ENCODE measurements at regions not wholly inside any gene's neighbourhood (a gene's known extent, or its start where the extent isn't known, plus 50 kb on each side); places are given as distances from the start of the nearest gene placed in this dataset.

DNA sequence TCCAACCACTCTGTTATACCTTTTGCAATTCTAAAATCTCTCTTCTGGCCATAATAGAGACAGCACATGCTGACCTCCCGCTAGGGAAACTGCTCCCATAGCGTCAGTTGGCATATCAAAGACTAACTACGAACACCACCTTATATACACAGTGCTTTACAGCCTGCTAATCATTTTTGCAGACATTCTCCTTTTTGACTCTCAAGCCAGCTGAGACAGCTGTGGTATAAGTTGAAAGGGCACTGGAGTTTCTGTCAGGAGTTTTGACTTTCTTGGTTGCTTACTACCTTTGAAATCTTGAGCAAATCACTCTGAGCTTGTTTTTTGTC, 160.2 kb upstream of the TBCA start:
- intact Hi-C loops (cut with DNase I): no loop called here

DNA sequence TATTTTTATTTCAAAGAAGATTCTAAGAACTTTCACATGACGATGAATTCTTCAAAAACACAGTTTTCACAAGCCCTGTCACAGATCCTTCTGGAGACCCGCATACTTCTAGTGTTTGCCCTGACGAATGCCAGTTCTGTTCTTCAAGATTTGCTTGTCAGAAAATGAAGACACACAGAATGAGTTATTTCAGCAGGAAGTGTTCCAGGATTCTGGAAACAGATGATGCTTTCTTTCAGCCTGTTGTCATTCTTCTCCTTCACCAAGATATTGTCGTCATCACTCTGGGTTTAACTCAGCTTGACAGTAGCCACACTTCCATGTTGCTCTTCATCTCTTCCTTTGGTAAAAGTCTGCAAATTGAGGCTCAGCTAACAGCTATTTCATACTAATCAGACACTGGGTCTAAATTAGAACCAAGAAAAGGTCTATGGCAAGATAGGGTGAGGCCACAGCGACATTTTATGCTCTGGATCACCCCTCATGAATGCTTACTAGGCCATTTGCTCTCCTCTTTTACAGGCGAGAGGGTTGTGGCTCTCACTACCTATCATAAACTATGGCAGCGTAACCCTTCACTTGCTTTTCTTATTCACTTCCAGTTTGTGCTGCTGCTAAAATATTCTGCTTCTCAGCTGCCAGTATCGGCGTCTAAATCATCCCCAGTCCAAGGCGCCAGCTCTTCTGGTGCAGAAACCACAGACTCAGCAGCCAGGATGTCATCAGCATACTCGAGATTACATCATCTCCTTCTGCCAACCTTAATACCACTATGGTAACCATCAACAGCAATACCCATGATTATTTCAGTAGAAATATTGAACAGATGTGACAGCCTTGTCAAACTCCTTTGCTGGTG, 159.6 kb upstream of the TBCA start:
- no peaks in the 10 kb centered on the region for H3K4me1 ChIP-seq (ENCODE audit: control insufficient read depth in 1 of 2, insufficient read depth in 2 of 2, low read length in 2 of 2)
- H3K9me3 ChIP-seq (ENCODE audit: control insufficient read depth, low read length): no peaks in the 10 kb centered on the region
- no peak overlapping the region for H3K27ac ChIP-seq (ENCODE audit: low read depth in 1 of 2, low read length in 2 of 2)
- DNase-seq: no peak
- 64 to 70% methylated on average over 11 of the region's 11 CpGs for WGBS, 2 donors
- H3K27me3 ChIP-seq (ENCODE audit: control insufficient read depth in 1 of 2, insufficient read depth in 2 of 2, low read length in 1 of 2): no peaks in the 10 kb centered on the region
- no peaks in the 10 kb centered on the region for H3K36me3 ChIP-seq (ENCODE audit: control insufficient read depth in 1 of 2, insufficient read depth in 2 of 2, low read length in 1 of 2)
- ATAC-seq (ENCODE audit: low FRiP score): no peak
- intact Hi-C loops (cut with DNase I): no loop called here
- no peak overlapping the region for H3K4me3 ChIP-seq (ENCODE audit: low read length in 2 of 2)

More for the DNA sequence above, 160.2 kb upstream of the TBCA start:
- 81 to 84% methylated on average over 3 of the region's 3 CpGs for WGBS, 2 donors
- Histone ChIP-seq H3K4me1 (ENCODE audit: control insufficient read depth in 1 of 2, insufficient read depth in 2 of 2, low read length in 2 of 2) (no peaks in the 10 kb centered on the region), H3K27me3 (ENCODE audit: control insufficient read depth in 1 of 2, insufficient read depth in 2 of 2, low read length in 1 of 2) (no peaks in the 10 kb centered on the region), H3K36me3 (ENCODE audit: control insufficient read depth in 1 of 2, insufficient read depth in 2 of 2, low read length in 1 of 2) (no peaks in the 10 kb centered on the region), H3K9me3 (ENCODE audit: control insufficient read depth, low read length) (no peaks in the 10 kb centered on the region), H3K4me3 (ENCODE audit: low read length in 2 of 2) (no peak overlapping the region), H3K27ac (ENCODE audit: low read depth in 1 of 2, low read length in 2 of 2) (no peak overlapping the region)
- no peak for DNase-seq
- no peak for ATAC-seq (ENCODE audit: low FRiP score)

DNA sequence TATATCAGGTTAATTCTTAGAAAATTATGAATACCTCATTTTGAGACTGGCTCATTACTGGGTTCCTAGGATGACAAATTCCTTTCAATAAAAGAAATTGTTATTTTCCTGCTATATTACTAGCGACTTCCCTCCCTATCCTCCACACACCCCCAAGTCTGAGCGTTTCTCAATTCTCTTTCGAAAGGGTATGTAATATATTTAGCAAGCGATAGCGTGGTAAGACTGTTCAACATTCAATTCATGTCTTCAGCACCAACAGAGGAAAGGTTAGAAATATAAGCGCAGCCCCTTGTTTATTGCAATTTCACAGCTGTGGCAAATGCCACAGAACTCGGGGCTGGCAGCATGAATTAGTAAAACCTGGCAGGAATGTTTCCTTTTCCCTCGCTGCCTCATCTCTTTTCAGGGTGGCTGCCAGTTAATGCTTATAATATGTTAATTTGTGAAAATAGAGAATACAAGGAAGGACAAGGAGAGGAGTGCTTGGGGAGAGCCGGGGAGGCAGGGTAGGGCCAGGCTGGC, 152.7 kb upstream of the TBCA start:
- WGBS, 2 donors: 76 to 77% methylated on average over 9 of the region's 9 CpGs
- ATAC-seq (ENCODE audit: low FRiP score) (no peak), DNase-seq (no peak)
- no peak overlapping the region for H3K4me3 ChIP-seq (ENCODE audit: low read length in 2 of 2)
- no peaks in the 10 kb centered on the region for H3K27me3 ChIP-seq (ENCODE audit: control insufficient read depth in 1 of 2, insufficient read depth in 2 of 2, low read length in 1 of 2)
- no peaks in the 10 kb centered on the region for H3K4me1 ChIP-seq (ENCODE audit: control insufficient read depth in 1 of 2, insufficient read depth in 2 of 2, low read length in 2 of 2)
- intact Hi-C loops (cut with DNase I): no loop called here
- no peak overlapping the region for H3K27ac ChIP-seq (ENCODE audit: low read depth in 1 of 2, low read length in 2 of 2)
- no peaks in the 10 kb centered on the region for H3K9me3 ChIP-seq (ENCODE audit: control insufficient read depth, low read length)
- no peaks in the 10 kb centered on the region for H3K36me3 ChIP-seq (ENCODE audit: control insufficient read depth in 1 of 2, insufficient read depth in 2 of 2, low read length in 1 of 2)

DNA sequence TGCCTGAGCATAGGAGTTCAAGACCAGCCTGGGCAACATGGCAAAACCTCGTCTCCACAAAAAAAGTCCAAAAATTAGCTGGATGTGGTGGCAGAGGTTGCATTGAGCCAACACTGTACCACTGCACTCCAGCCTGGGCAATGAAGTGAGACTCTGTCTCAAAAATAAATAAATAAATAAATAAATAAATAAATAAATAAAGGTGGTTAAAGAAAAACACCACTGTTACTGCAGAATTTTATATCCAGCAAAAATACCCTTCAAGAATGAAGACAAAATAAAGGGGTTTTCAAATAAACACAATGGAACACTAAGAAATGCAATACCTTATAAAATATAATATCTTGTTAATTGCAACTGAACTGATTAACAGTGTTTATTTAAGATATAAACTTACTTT, 150.2 kb upstream of the TBCA start:
- Histone ChIP-seq H3K36me3 (ENCODE audit: control insufficient read depth in 1 of 2, insufficient read depth in 2 of 2, low read length in 1 of 2) (no peaks in the 10 kb centered on the region), H3K27me3 (ENCODE audit: control insufficient read depth in 1 of 2, insufficient read depth in 2 of 2, low read length in 1 of 2) (no peaks in the 10 kb centered on the region), H3K4me3 (ENCODE audit: low read length in 2 of 2) (no peak overlapping the region), H3K9me3 (ENCODE audit: control insufficient read depth, low read length) (no peaks in the 10 kb centered on the region), H3K27ac (ENCODE audit: low read depth in 1 of 2, low read length in 2 of 2) (no peak overlapping the region), H3K4me1 (ENCODE audit: control insufficient read depth in 1 of 2, insufficient read depth in 2 of 2, low read length in 2 of 2) (no peaks in the 10 kb centered on the region)
- DNase-seq (no peak), ATAC-seq (ENCODE audit: low FRiP score) (no peak)
- intact Hi-C loops (cut with DNase I): no loop called here
- WGBS, 2 donors: 54 to 86% methylated on average over 1 of the region's 1 CpG

DNA sequence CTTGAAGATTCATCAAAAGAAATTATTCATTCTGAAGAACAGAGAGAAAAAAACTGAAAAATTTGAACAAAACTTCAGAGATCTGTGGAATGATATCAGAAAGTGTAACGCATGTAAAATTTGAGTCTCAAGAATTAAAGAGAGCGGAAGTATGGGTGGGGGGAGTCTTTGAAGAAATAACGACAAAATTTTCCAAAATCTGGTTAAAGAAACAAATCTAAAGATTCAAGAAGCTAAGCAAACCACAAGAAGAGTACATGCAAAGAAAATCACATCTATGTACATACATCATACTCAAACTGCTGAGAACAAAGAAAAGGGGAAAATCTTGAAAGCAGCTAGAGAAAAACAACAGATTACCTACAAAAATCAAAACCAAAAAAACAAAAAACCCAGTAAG, 149.4 kb upstream of the TBCA start:
- Histone ChIP-seq H3K4me1 (ENCODE audit: control insufficient read depth in 1 of 2, insufficient read depth in 2 of 2, low read length in 2 of 2) (no peaks in the 10 kb centered on the region), H3K27ac (ENCODE audit: low read depth in 1 of 2, low read length in 2 of 2) (no peak overlapping the region), H3K4me3 (ENCODE audit: low read length in 2 of 2) (no peak overlapping the region), H3K9me3 (ENCODE audit: control insufficient read depth, low read length) (no peaks in the 10 kb centered on the region), H3K27me3 (ENCODE audit: control insufficient read depth in 1 of 2, insufficient read depth in 2 of 2, low read length in 1 of 2) (no peaks in the 10 kb centered on the region), H3K36me3 (ENCODE audit: control insufficient read depth in 1 of 2, insufficient read depth in 2 of 2, low read length in 1 of 2) (no peaks in the 10 kb centered on the region)
- intact Hi-C loops (cut with DNase I): no loop called here
- ATAC-seq (ENCODE audit: low FRiP score) (no peak), DNase-seq (no peak)
- 94 to 95% methylated on average over 3 of the region's 3 CpGs for WGBS, 2 donors

DNA sequence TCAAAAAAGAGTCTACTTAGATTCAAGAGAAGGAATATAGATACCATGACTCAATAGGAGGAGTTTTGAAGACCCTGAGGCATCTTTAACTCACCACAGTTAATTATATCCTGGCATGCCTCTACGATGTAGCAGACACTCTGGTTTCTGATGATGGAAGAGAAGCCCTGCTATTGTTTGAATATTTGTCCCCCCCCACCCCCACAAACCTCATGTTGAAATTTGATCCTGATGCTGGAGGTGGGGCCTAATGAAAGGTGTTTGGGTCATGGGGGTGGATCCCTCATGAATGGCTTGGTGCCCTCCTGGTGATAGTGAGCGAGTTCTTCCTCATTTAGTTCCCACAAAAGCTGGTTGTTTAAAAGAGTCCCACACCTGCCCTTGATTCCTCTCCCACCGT, 147.9 kb upstream of the TBCA start:
- Histone ChIP-seq H3K27me3 (ENCODE audit: control insufficient read depth in 1 of 2, insufficient read depth in 2 of 2, low read length in 1 of 2) (no peaks in the 10 kb centered on the region), H3K27ac (ENCODE audit: low read depth in 1 of 2, low read length in 2 of 2) (no peak overlapping the region), H3K4me3 (ENCODE audit: low read length in 2 of 2) (no peak overlapping the region), H3K36me3 (ENCODE audit: control insufficient read depth in 1 of 2, insufficient read depth in 2 of 2, low read length in 1 of 2) (no peaks in the 10 kb centered on the region), H3K4me1 (ENCODE audit: control insufficient read depth in 1 of 2, insufficient read depth in 2 of 2, low read length in 2 of 2) (no peaks in the 10 kb centered on the region), H3K9me3 (ENCODE audit: control insufficient read depth, low read length) (no peaks in the 10 kb centered on the region)
- DNase-seq: no peak
- intact Hi-C loops (cut with DNase I): no loop called here
- 35 to 44% methylated on average over 3 of the region's 3 CpGs for WGBS, 2 donors
- no peak for ATAC-seq (ENCODE audit: low FRiP score)

DNA sequence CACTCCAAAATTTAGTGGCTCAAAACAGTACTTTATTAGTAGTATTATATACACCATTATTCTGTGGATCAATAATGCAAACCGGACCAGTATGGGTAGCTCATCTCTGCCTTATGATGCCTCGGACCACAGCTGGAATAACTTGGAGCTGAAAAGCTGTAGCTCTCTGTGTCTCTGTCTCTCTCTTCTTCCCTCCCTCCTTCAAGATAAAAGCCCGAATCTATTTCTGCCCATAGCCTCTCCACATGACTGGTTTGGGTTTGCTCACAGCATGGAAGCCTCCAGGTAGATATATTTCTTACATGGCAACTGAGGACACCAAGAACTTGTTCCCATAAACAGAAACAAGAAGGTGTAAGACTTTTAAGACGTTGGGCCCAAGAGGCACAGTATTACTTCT, 147.5 kb upstream of the TBCA start:
- 72 to 75% methylated on average over 4 of the region's 4 CpGs for WGBS, 2 donors
- H3K4me1 ChIP-seq (ENCODE audit: control insufficient read depth in 1 of 2, insufficient read depth in 2 of 2, low read length in 2 of 2): no peaks in the 10 kb centered on the region
- intact Hi-C loops (cut with DNase I): no loop called here

DNA sequence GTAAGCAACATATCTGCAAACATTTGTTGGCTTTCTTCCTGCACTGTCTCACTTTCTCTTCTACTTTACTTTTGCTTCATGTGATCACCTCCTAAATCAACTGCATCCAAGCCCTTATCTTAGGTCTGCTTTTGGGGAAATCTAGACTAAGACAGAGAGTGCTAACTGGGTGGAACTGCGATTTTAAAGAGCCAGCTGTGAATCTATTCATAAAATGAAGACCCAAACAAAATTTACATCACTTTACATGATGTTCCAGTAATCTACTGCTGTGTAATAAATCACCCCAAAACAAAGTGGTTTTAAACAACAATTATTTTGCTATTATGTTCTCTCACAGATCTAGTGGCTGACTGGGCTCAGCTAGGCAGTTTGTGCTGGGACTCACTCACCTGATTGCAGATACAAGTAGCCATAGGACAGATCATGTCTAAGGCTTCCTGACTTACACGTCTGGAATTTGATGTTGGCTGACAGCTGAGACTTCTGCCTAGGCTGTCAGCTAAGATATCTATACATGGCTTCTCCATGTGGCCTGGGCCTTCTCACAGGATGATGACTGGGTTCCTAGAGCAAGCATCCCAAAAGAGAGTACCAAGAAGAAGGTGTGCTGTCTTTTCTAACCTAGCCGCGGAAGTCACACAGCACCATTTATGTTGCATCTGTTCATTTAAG, 145.1 kb upstream of the TBCA start:
- Histone ChIP-seq H3K27ac (ENCODE audit: low read depth in 1 of 2, low read length in 2 of 2) (no peak overlapping the region), H3K36me3 (ENCODE audit: control insufficient read depth in 1 of 2, insufficient read depth in 2 of 2, low read length in 1 of 2) (no peaks in the 10 kb centered on the region), H3K9me3 (ENCODE audit: control insufficient read depth, low read length) (no peaks in the 10 kb centered on the region), H3K4me3 (ENCODE audit: low read length in 2 of 2) (no peak overlapping the region), H3K27me3 (ENCODE audit: control insufficient read depth in 1 of 2, insufficient read depth in 2 of 2, low read length in 1 of 2) (no peaks in the 10 kb centered on the region), H3K4me1 (ENCODE audit: control insufficient read depth in 1 of 2, insufficient read depth in 2 of 2, low read length in 2 of 2) (no peaks in the 10 kb centered on the region)
- no peak for ATAC-seq (ENCODE audit: low FRiP score)
- DNase-seq: no peak
- intact Hi-C loops (cut with DNase I): no loop called here
- 84 to 89% methylated on average over 4 of the region's 4 CpGs for WGBS, 2 donors

More for the DNA sequence above, 147.5 kb upstream of the TBCA start:
- Histone ChIP-seq H3K4me3 (ENCODE audit: low read length in 2 of 2) (no peak overlapping the region), H3K27ac (ENCODE audit: low read depth in 1 of 2, low read length in 2 of 2) (no peak overlapping the region), H3K36me3 (ENCODE audit: control insufficient read depth in 1 of 2, insufficient read depth in 2 of 2, low read length in 1 of 2) (no peaks in the 10 kb centered on the region), H3K9me3 (ENCODE audit: control insufficient read depth, low read length) (no peaks in the 10 kb centered on the region), H3K27me3 (ENCODE audit: control insufficient read depth in 1 of 2, insufficient read depth in 2 of 2, low read length in 1 of 2) (no peaks in the 10 kb centered on the region)
- no peak for DNase-seq
- ATAC-seq (ENCODE audit: low FRiP score): no peak

All from aorta (tissue), 5 donors.